ENCODE measurements at regions not wholly inside any gene's neighbourhood (a gene's known extent, or its start where the extent isn't known, plus 50 kb on each side); places are given as distances from the start of the nearest gene placed in this dataset.
"Not testable (repeated sequence)": the region's sequence is repeated elsewhere in the genome, so short reads cannot be mapped to it uniquely, and the experiment has no call there.

DNA sequence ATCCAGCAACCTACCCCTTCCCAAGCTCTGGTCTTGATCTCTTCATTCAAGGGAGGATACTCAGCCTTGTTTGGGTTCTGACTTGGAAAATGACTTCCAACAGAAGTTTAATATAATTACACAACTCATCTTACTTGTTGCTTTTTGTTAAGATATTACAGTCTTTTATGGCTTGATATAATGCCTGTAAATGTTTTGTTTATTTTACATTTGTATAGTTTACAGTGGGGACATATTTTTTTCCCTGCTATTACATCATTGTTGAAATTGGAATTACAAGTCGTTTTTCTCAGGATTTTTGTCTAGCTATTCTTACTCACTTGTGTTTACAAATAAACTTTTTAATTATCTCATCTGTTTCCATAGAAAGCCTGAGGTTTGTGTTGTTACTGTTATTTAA, 436.0 kb downstream of the CNTNAP4 start:
- Mint-ChIP-seq H3K4me1 (no peaks in the 10 kb centered on the region), H3K27ac (no peak overlapping the region), H3K9me3 (peaks cover 0 to 18% (median 4%) of the 10 kb centered on the region in 11 donors), H3K36me3 (no peaks in the 10 kb centered on the region), H3K4me3 (no peak overlapping the region), H3K27me3 (no peaks in the 10 kb centered on the region)
- no peak overlapping the region for H3K27ac ChIP-seq (ENCODE audit: low read depth, low read length)
- no peaks in the 10 kb centered on the region for H3K9me3 ChIP-seq (ENCODE audit: control insufficient read depth in 2 of 3, low read length in 3 of 3)
- no peaks in the 10 kb centered on the region for H3K27me3 ChIP-seq (ENCODE audit: control insufficient read depth in 2 of 2, insufficient read depth in 2 of 2, low read length in 2 of 2)
- no peak for DNase-seq
- ChIA-PET CTCF (no interaction called here), POLR2A (no interaction called here)
- intact Hi-C loops (cut with micrococcal nuclease) = no loop called here
- no peak for ATAC-seq
- no peaks in the 10 kb centered on the region for H3K4me1 ChIP-seq (ENCODE audit: control insufficient read depth in 2 of 2, insufficient read depth in 2 of 2, low read length in 2 of 2)
- no peak overlapping the region for H3K4me3 ChIP-seq (ENCODE audit: low read length)
- no peaks in the 10 kb centered on the region for H3K36me3 ChIP-seq (ENCODE audit: control insufficient read depth in 2 of 3, insufficient read depth in 3 of 3, low read length in 3 of 3)

DNA sequence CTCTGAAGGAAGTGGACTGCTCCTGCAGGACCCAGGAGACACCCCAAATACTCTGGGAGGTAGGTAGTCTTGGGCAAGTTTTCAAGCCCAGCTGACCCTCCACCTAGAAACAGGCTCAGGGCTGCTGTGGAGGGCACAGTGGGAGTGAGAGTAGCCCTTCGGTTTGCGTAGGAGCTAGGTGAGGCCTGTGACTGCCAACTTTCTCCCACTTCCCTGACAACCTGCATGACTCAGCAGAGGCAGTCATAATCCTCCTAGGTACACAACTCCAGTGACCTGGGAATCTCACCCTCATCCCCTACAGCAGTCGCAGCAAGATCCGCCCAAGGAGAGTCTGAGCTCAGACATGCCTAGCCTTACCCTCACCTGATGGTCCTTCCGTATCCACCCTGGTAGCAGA, 439.1 kb downstream of the CNTNAP4 start:
- CTCF ChIA-PET; H3K4me1 ChIP-seq (ENCODE audit: control insufficient read depth in 2 of 2, insufficient read depth in 2 of 2, low read length in 2 of 2); H3K9me3 ChIP-seq (ENCODE audit: control insufficient read depth in 2 of 3, low read length in 3 of 3); intact Hi-C loops (cut with micrococcal nuclease); H3K27ac ChIP-seq (ENCODE audit: low read depth, low read length); H3K4me1 Mint-ChIP-seq; H3K27ac Mint-ChIP-seq; H3K4me3 Mint-ChIP-seq; POLR2A ChIA-PET; H3K27me3 ChIP-seq (ENCODE audit: control insufficient read depth in 2 of 2, insufficient read depth in 2 of 2, low read length in 2 of 2); H3K4me3 ChIP-seq (ENCODE audit: low read length); H3K36me3 ChIP-seq (ENCODE audit: control insufficient read depth in 2 of 3, insufficient read depth in 3 of 3, low read length in 3 of 3); ATAC-seq; H3K27me3 Mint-ChIP-seq; DNase-seq; H3K36me3 Mint-ChIP-seq: not testable (repeated sequence)
- peaks cover 0 to 18% (median 5%) of the 10 kb centered on the region in 11 donors for H3K9me3 Mint-ChIP-seq

- Histone ChIP-seq H3K9me3 (ENCODE audit: control insufficient read depth in 2 of 3, low read length in 3 of 3) (no peaks in the 10 kb centered on the region), H3K4me1 (ENCODE audit: control insufficient read depth in 2 of 2, insufficient read depth in 2 of 2, low read length in 2 of 2) (no peaks in the 10 kb centered on the region), H3K27ac (ENCODE audit: low read depth, low read length) (no peak overlapping the region), H3K27me3 (ENCODE audit: control insufficient read depth in 2 of 2, insufficient read depth in 2 of 2, low read length in 2 of 2) (peaks cover 0 to 4% of the 10 kb centered on the region in 2 donors), H3K36me3 (ENCODE audit: control insufficient read depth in 2 of 3, insufficient read depth in 3 of 3, low read length in 3 of 3) (no peaks in the 10 kb centered on the region), H3K4me3 (ENCODE audit: low read length) (no peak overlapping the region)
- intact Hi-C loops (cut with micrococcal nuclease) = no loop called here
- Mint-ChIP-seq H3K4me3 (no peak overlapping the region), H3K4me1 (no peaks in the 10 kb centered on the region), H3K27ac (no peak overlapping the region), H3K27me3 (no peaks in the 10 kb centered on the region), H3K9me3 (peaks cover 0 to 12% (median 3%) of the 10 kb centered on the region in 11 donors), H3K36me3 (no peaks in the 10 kb centered on the region)
- POLR2A ChIA-PET = no interaction called here
- DNase-seq (no peak), ATAC-seq (no peak)
- CTCF ChIA-PET = no interaction called here
Observed at GRCh38 chr16:76724181-76724580, 447.0 kb downstream of the CNTNAP4 start.

GRCh38 chr16:76729525-76729924, 452.3 kb downstream of the CNTNAP4 start:
- Mint-ChIP-seq H3K4me3 (no peak overlapping the region), H3K27ac (no peak overlapping the region), H3K4me1 (no peaks in the 10 kb centered on the region), H3K36me3 (no peaks in the 10 kb centered on the region), H3K27me3 (no peaks in the 10 kb centered on the region), H3K9me3 (peaks cover 0 to 17% (median 3%) of the 10 kb centered on the region in 11 donors)
- intact Hi-C loops (cut with micrococcal nuclease) = no loop called here
- DNase-seq (no peak), ATAC-seq (no peak)
- no peaks in the 10 kb centered on the region for H3K9me3 ChIP-seq (ENCODE audit: control insufficient read depth in 2 of 3, low read length in 3 of 3)
- H3K36me3 ChIP-seq (ENCODE audit: control insufficient read depth in 2 of 3, insufficient read depth in 3 of 3, low read length in 3 of 3) = no peaks in the 10 kb centered on the region
- ChIA-PET CTCF (no interaction called here), POLR2A (interaction anchor here (0.8 kb wide), 1 partner anchor 18 kb away, joined by 3 read pairs; no protein-coding TSS in a partner anchor)
- H3K27me3 ChIP-seq (ENCODE audit: control insufficient read depth in 2 of 2, insufficient read depth in 2 of 2, low read length in 2 of 2) = no peaks in the 10 kb centered on the region
- H3K4me3 ChIP-seq (ENCODE audit: low read length) = no peak overlapping the region
- H3K4me1 ChIP-seq (ENCODE audit: control insufficient read depth in 2 of 2, insufficient read depth in 2 of 2, low read length in 2 of 2) = no peaks in the 10 kb centered on the region
- no peak overlapping the region for H3K27ac ChIP-seq (ENCODE audit: low read depth, low read length)

GRCh38 chr16:76732894-76733293, 455.7 kb downstream of the CNTNAP4 start:
- DNase-seq (no peak), ATAC-seq (no peak)
- peaks cover 0 to 21% (median 3%) of the 10 kb centered on the region in 11 donors for H3K9me3 Mint-ChIP-seq
- CTCF ChIA-PET = no interaction called here
- intact Hi-C loops (cut with micrococcal nuclease) = no loop called here
- Histone ChIP-seq H3K4me3 (ENCODE audit: low read length) (no peak overlapping the region), H3K36me3 (ENCODE audit: control insufficient read depth in 2 of 3, insufficient read depth in 3 of 3, low read length in 3 of 3) (no peaks in the 10 kb centered on the region), H3K27ac (ENCODE audit: low read depth, low read length) (no peak overlapping the region), H3K4me1 (ENCODE audit: control insufficient read depth in 2 of 2, insufficient read depth in 2 of 2, low read length in 2 of 2) (no peaks in the 10 kb centered on the region), H3K9me3 (ENCODE audit: control insufficient read depth in 2 of 3, low read length in 3 of 3) (no peaks in the 10 kb centered on the region), H3K27me3 (ENCODE audit: control insufficient read depth in 2 of 2, insufficient read depth in 2 of 2, low read length in 2 of 2) (no peaks in the 10 kb centered on the region)
- H3K36me3 Mint-ChIP-seq = no peaks in the 10 kb centered on the region
- no peaks in the 10 kb centered on the region for H3K27me3 Mint-ChIP-seq
- H3K4me3 Mint-ChIP-seq = no peak overlapping the region
- no peaks in the 10 kb centered on the region for H3K4me1 Mint-ChIP-seq
- POLR2A ChIA-PET = no interaction called here
- no peak overlapping the region for H3K27ac Mint-ChIP-seq

DNA sequence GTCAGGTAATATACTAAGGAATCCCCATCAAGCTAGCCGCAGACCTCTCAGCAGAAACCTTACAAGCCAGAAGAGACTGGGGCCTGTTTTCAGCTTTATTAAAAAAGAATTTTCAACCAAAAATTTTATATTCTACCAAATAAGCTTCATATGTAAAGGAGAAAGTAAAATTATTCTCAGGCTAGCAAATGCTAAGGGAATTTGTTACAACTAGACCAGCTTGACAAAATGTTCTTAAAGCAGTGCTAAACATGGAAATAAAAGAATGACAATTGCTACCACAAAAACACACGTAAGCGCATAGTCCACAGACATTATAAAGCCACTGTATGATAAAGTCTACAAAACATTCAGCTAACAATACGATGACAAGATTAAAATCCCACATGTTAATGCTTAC, 449.4 kb upstream of the MON1B start:
- peaks cover 0 to 4% (median 0%) of the 10 kb centered on the region in 5 donors for H3K36me3 Mint-ChIP-seq
- no peak for ATAC-seq
- ChIA-PET CTCF (no interaction called here), POLR2A (no interaction called here)
- no peak overlapping the region for H3K27ac ChIP-seq (ENCODE audit: low read depth, low read length)
- no peaks in the 10 kb centered on the region for H3K4me1 Mint-ChIP-seq
- peaks cover 4 to 65% (median 27%) of the 10 kb centered on the region in 11 donors for H3K9me3 Mint-ChIP-seq
- intact Hi-C loops (cut with micrococcal nuclease) = no loop called here
- no peak for DNase-seq
- H3K27ac Mint-ChIP-seq = no peak overlapping the region
- no peaks in the 10 kb centered on the region for H3K27me3 Mint-ChIP-seq
- H3K4me3 Mint-ChIP-seq = no peak overlapping the region
- H3K4me1 ChIP-seq (ENCODE audit: control insufficient read depth in 2 of 2, insufficient read depth in 2 of 2, low read length in 2 of 2) = no peaks in the 10 kb centered on the region
- no peaks in the 10 kb centered on the region for H3K27me3 ChIP-seq (ENCODE audit: control insufficient read depth in 2 of 2, insufficient read depth in 2 of 2, low read length in 2 of 2)
- H3K4me3 ChIP-seq (ENCODE audit: low read length) = no peak overlapping the region
- H3K36me3 ChIP-seq (ENCODE audit: control insufficient read depth in 2 of 3, insufficient read depth in 3 of 3, low read length in 3 of 3) = no peaks in the 10 kb centered on the region
- peaks cover 0 to 14% (median 0%) of the 10 kb centered on the region in 3 experiments for H3K9me3 ChIP-seq (ENCODE audit: control insufficient read depth in 2 of 3, low read length in 3 of 3)

DNA sequence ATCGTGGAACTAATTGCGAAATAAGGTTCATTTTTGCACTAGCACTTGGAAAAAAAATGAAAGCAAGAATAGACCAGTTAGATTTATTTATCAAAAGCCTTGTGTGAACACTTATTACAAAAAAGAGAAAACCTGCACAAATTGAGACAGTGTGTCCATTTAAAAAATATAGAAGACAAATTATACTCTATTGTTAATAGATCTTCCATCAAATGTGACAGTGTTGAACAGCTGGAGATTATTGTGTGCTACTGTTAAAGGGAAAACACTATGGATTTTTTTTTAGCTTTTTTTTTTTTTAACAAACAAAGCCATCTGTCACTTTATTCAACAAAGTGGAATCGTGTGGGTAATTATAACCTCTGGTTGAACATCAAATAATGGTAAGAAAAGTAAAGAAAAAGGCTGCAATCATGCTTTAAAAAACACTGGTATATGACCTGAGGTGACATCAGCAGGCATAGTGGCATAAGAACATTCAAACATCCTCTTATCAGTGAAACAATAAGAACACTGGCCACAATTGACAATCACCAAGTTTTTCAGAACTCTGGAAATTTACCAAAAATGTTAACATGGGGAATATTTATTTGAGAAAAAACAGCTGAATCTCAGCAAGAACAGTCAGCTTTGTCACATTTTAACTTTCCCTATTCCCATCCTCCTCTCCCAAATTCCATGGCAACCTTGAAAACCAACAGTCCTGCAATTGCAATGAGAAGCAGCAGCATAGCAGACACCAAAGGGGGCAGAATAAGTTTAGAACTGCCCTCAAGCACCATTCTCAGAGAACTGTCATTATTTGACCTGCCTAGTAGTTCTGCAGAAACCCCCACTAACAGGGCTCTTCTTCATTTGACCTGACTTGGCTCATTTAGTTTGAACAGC, 442.3 kb upstream of the MON1B start:
- no peaks in the 10 kb centered on the region for H3K36me3 Mint-ChIP-seq
- intact Hi-C loops (cut with micrococcal nuclease) = no loop called here
- CTCF ChIA-PET = no interaction called here
- no peak for DNase-seq
- H3K9me3 ChIP-seq (ENCODE audit: control insufficient read depth in 2 of 3, low read length in 3 of 3) = no peaks in the 10 kb centered on the region
- H3K27me3 ChIP-seq (ENCODE audit: control insufficient read depth in 2 of 2, insufficient read depth in 2 of 2, low read length in 2 of 2) = no peaks in the 10 kb centered on the region
- H3K27ac ChIP-seq (ENCODE audit: low read depth, low read length) = no peak overlapping the region
- H3K4me1 ChIP-seq (ENCODE audit: control insufficient read depth in 2 of 2, insufficient read depth in 2 of 2, low read length in 2 of 2) = no peaks in the 10 kb centered on the region
- no peaks in the 10 kb centered on the region for H3K27me3 Mint-ChIP-seq
- no peaks in the 10 kb centered on the region for H3K36me3 ChIP-seq (ENCODE audit: control insufficient read depth in 2 of 3, insufficient read depth in 3 of 3, low read length in 3 of 3)
- no peak overlapping the region for H3K4me3 ChIP-seq (ENCODE audit: low read length)
- POLR2A ChIA-PET = interaction anchor here (0.6 kb wide), 1 partner anchor 31 kb away, joined by 3 read pairs; no protein-coding TSS in a partner anchor
- ATAC-seq = no peak
- H3K9me3 Mint-ChIP-seq = peaks cover 0 to 16% (median 5%) of the 10 kb centered on the region in 11 donors
- H3K4me1 Mint-ChIP-seq = no peaks in the 10 kb centered on the region
- H3K4me3 Mint-ChIP-seq = no peak overlapping the region
- H3K27ac Mint-ChIP-seq = no peak overlapping the region
